DMS114 treated with DMSO at 0.1 percent for 48 hours (cell line): ENCODE measurements at regions not wholly inside any gene's neighbourhood (a gene's known extent, or its start where the extent isn't known, plus 50 kb on each side); places are given as distances from the start of the nearest gene placed in this dataset.
A peak's percentile ranks its signal among the peaks of the same experiment; 100 is the strongest.

ENCODE experiments used
- DNase-seq: peaks from one replicate; lab custom pipeline; 2025; ENCODE audit not compliant: unreplicated experiment; lab: John Stamatoyannopoulos, UW

DNA sequence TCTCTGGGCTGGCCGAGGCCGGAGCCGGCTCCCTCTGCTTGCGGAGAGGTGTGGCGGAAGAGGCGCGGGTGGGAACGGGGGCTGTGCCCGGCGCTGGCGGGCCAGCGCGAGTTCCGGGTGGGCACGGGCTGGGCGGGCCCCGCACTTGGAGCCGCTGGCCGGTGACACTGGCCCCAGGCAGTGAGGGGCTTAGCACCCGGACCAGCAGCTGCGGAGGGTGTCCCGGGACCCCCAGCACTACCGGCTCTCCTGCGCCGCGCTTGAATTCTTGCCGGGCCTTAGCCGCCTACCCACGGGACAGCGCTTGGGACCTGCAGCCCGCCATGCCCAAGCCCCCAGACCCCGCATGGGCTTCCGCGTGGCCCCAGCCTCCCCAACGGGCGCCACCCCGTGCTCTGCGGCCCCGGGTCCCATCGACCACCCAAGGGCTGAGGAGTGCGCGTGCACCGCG lies 736.3 kb upstream of the ARRDC4 start:
- no peak for DNase-seq

GRCh38 chr15:97234851-97235610 lies 725.5 kb upstream of the ARRDC4 start:
- peak; percentile 84 for DNase-seq

GRCh38 chr15:97235611-97235985 lies 724.9 kb upstream of the ARRDC4 start:
- DNase-seq = no peak

GRCh38 chr15:97236140-97236539 lies 724.4 kb upstream of the ARRDC4 start:
- DNase-seq = peak; percentile 56

- DNase-seq = no peak
Measured at GRCh38 chr15:97237160-97237559, 723.3 kb upstream of the ARRDC4 start.

DNA sequence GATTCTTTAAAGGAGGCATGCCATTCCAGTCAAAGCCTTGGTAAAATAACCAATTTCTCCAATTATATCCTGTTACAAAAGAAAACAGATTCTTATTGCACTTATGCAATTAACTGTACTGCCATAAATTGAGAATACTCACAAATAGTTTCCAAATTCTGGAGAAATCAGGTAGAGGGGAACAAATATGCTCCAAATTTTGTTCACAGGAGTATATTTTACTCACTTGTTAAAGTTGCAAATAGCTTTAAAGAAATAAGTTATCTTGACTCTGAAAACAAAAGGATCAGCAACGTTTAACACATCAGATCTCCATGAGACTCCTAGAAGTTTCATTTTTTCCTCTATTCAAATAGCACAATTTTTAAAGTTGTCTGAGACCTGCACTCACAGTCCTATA lies 712.1 kb upstream of the ARRDC4 start:
- no peak for DNase-seq

GRCh38 chr15:97259943-97260342 lies 700.6 kb upstream of the ARRDC4 start:
- DNase-seq = no peak

DNA sequence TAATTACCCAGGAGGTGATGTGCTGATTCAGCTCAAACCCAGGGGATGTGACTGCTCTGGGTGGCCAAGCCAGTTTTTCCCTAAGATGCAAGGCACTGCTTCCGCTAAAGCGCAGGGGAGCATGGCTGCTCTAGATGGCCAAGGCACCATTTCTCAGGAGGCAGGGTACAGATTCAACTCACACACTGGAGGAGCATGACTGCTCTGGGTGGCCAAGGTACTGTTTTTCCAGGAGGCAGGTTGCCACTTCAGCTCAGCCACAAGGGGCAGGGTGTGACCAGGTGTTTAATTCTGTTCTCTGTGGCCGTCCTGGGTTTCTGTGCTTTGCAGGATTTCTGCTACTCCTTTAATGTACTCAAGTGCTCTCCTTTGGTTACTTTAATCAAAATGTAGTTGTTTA lies 659.3 kb upstream of the ARRDC4 start:
- DNase-seq = no peak

DNA sequence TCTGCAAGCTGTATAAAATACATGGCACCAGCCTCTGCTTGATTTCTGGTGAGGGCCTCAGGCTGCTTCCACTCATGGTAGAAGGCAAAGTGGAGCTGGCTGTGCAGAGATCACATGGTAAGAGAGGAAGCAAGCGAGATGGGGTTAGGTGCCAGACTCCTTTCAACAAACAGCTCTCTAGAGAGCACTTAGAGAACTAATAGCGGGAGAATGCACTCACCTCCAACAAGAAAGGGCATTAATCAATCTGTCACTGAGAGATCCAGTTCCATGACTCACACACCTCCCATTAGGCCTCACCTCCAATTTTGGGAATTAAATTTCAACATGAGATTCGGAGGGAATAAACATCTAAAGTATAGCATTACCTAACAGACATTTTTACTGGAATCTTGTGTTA lies 644.1 kb upstream of the ARRDC4 start:
- no peak for DNase-seq

- DNase-seq = no peak
Measured at GRCh38 chr15:97317163-97317562, 643.3 kb upstream of the ARRDC4 start.

DNA sequence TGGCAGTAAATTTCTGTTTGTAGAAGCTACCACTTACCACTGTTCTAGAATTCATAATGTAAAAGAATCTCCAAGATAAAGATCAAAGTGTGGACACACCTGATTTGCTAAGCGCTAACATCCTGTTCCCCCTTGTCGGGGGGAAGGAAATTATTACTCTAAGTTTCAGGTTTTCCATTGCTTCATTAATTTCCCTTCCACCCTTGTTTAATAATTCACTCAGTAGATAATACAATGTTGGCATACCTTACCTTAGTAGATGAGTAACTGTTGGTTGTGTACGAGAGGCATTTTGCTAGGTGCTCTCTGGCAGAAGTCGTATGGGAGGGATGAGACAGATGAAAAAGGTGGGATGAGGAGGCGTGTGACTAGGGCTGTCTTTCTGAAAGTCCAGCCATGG lies 641.2 kb upstream of the ARRDC4 start:
- DNase-seq = no peak

GRCh38 chr15:97346221-97346620 lies 614.3 kb upstream of the ARRDC4 start:
- no peak for DNase-seq

GRCh38 chr15:97350813-97351212 lies 609.7 kb upstream of the ARRDC4 start:
- no peak for DNase-seq

DNA sequence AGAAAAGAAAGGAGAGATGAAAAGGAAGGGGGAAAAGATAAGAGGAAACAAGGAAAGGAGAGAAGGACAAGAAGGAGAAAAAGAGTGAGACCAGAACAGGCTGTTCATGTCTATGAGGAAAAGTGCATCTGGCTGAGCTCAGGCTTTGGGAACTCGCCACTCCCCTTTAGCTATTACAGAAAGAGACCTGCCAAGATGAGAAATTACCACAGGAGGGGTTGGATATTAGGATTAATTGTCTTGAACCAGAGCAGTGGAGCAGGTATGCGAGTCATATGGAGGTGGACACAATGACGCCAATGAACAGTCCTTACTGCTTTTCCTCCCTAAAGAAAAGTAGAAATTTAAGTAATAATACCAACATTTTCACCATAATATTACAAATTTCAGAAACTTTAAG lies 577.0 kb upstream of the ARRDC4 start:
- no peak for DNase-seq

DNA sequence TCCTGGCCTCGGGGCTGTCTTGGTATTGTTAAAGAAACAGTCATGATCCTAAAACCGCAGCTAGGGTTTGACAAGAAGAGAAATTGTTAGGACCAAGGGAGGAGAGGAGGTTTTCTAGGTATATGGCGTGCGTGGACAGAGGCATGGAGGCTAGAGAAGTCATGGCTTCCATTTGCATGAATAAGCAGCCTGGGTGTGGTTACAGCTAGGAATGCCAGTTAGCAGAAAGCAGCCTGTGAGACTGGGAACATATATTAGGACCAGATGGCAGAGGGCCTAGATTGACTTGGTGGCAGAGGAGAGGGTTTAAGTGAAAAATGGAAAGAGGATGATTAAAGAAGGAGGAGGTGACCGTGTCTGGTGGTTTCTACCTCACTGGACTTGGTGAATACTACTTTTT lies 573.6 kb upstream of the ARRDC4 start:
- no peak for DNase-seq

DNA sequence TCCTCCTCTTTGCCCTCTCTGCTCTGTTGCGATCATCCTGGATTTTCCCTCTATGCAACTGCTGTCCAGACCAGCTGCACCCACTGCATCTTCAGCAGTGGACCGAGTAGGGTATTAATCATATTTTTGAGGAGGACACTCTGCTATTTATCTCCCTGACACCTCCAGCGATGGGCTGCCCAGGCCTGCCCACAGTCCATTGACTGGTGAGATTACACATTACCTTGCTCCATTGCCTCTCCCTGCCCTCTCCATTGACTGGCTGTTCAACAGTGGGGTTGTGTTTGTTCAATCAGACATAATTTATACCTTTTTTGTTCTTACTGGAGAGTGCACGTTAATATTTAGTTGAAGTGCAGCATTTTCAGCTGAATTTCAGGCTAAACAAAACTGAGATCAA lies 559.3 kb upstream of the ARRDC4 start:
- DNase-seq = no peak

- no peak for DNase-seq
Measured at GRCh38 chr15:97401970-97402369, 558.5 kb upstream of the ARRDC4 start.

DNA sequence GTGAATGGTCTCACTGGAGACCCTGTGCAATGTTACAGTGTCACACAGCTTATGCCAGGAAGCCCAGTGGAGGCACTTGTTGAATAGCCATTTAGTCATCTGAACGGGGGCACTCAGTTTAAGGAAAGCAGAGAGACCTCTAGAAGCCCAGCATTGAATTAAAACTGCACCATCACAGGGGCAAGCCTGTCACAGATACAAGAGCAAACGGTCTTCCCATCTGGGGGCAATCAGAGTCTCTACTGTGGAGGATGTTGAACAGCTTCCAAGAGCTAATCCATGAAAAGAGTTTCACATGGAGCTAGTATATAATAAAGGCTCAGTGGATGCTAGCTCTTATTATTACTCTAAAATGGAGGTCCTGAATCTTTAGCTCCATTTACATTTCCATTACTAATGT lies 553.7 kb upstream of the ARRDC4 start:
- DNase-seq = no peak

GRCh38 chr15:97410897-97411575 lies 549.5 kb upstream of the ARRDC4 start:
- no peak for DNase-seq

DNA sequence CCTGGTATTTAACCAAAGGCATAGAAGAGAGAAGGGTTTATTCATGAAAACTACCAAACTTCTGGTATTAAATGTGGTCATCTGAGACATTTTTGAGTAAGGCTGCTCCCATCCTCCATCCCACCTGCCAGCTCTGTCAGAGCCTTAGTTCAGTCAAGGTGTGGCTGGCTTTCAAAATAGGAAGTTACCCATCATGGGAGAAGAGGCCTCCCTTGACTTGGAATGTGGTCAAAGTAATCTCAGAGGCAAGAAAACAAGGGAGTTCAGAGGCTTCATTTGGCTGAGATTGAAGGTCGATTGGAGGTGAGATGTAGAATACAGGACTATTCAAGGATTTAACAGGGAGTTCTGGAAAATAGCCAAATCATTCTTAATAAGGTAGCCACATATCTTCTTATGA lies 540.4 kb upstream of the ARRDC4 start:
- DNase-seq = no peak

- no peak for DNase-seq
Measured at GRCh38 chr15:97425596-97425995, 534.9 kb upstream of the ARRDC4 start.

DNA sequence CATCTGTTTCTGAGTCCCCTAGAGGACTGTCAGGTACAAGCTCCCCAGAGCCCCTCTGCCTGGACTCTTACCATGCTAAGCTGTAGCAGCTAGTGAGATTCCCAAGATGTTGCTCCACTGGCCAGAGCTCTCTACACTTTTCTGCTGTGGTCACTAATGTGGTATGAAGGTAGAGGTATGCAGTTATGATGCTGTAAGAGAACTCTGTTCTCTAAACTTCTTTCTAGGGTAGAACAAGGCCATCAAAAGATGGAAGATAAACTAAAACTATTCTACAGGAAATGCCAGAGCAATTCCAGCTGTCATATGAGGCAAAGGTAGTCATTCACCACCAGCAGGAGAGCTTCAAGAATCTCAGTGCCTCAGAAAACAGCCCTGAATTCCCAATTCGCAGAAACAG lies 517.4 kb upstream of the ARRDC4 start:
- DNase-seq = no peak

DNA sequence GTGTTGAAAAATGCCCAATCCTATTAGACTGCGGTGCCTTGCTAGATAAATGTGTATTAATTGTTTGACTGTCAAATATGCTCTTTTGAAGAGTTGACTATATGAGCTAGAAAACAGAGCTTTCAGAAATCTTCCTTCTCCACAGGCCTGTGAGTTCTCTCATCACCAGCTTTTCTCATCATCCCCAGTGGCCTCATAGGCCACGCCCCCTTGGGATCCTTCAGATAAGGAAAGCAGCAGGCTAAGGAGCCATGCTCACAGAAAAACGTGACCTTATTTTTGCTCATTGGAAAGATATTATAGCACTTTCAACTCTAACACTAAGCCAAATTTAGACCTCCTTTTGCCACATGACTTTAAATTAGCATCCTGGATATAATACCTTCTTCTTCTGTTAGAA lies 514.4 kb upstream of the ARRDC4 start:
- DNase-seq = no peak
